Uterus (tissue), 3 donors: ENCODE measurements at regions not wholly inside any gene's neighbourhood (a gene's known extent, or its start where the extent isn't known, plus 50 kb on each side); places are given as distances from the start of the nearest gene placed in this dataset.

Source experiments
- DNase-seq, 2 donors: peaks; one replicate each; pipeline ENCODE4 v3.0.0-alpha.2; 2019 to 2020
- H3K27ac ChIP-seq, 2 donors: fragments of 200-600 bp; sonication (generic); 1 replicate in 1 of 2; 2 replicates in 1 of 2; pipeline ENCODE4 v1.5.1; 2016 to 2018
- H3K27me3 ChIP-seq, 2 donors: fragments of 200-600 bp; sonication (generic); one replicate each; pipeline ENCODE4 v1.5.1; 2018 to 2019; ENCODE audit warnings: control low read depth in 1 of 2
- H3K36me3 ChIP-seq, 2 donors: fragments of 200-600 bp; sonication (generic); one replicate each; pipeline ENCODE4 v1.5.1; 2019; ENCODE audit warnings: control low read depth in 1 of 2
- H3K4me1 ChIP-seq, 2 donors: fragments of 200-600 bp; sonication (generic); one replicate each; pipeline ENCODE4 v1.5.1; 2018 to 2019; ENCODE audit warnings: control low read depth in 1 of 2
- H3K4me3 ChIP-seq, 2 donors: fragments of 200-600 bp; sonication (generic); 1 replicate in 1 of 2; 2 replicates in 1 of 2; pipeline ENCODE4 v1.5.1; 2018 to 2019; ENCODE audit warnings: mild to moderate bottlenecking in 1 of 2
- H3K9me3 ChIP-seq, 2 donors: fragments of 200-600 bp; sonication (generic); one replicate each; pipeline ENCODE4 v1.5.1; 2019; ENCODE audit warnings: control low read depth in 1 of 2
- POLR2A ChIP-seq, 2 donors: fragments of 450-650 bp; IDR thresholded peaks; one replicate each; pipeline ENCODE4 v1.6.1; 2016; ENCODE audit warnings: antibody characterized with exemption in 2 of 2, mild to moderate bottlenecking in 1 of 2, moderate library complexity in 1 of 2
- intact Hi-C: fragments of 100-400 bp; cut with DNase I; formaldehyde crosslinking; loops from one replicate; pipeline ENCODE4 v1.15.1; 2023; ENCODE audit warnings: low total_unique reads
- TF ChIP-seq, protein P1 (sequence below), 4 experiments: fragments of 200-600 bp in 2 of 4; fragments of 450-650 bp in 2 of 4; sonication (generic) in 2 of 4; IDR thresholded peaks; one replicate each; pipeline ENCODE4 v1.5.1; 2016 to 2019; ENCODE audit warnings: antibody characterized with exemption in 4 of 4, mild to moderate bottlenecking in 2 of 4, moderate library complexity in 1 of 4
- donor health status: DM: yes; HTN: yes; CAD: no.

DNA sequence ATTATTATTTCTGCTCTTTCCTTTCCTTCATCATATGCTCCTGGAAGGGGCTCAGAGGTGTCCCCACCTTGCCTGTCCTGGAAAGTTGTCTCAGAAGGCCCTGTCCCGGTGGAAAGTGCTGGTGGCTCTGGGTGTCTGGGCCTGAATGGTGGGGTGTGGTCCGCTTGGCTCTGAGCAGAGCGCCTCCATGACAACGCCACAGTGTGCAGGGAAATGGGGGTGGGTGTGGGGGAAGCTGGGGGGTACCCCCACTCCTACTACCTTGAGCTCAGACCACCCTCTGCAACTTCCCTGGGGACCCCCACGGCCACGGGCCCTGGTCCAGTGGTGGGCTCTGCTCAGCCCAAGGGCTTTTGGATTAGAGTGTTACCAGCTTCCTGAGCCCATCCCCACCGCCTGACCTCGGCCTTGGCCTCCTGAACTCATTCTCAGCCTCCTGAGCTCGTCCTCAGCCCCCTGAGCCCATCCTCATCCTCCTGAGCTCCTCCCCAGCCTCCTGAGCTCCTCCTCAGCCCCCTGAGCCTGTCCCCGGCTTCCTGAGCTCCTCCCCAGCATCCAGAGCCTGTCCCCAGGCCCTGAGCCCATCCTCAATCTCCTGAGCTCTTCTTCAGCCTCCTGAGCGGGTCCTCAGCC is 106.4 kb upstream of the FAM20C start:
- H3K27ac ChIP-seq: no peak overlapping the region
- H3K4me3 ChIP-seq: no peak overlapping the region
- no peak for TF ChIP-seq POLR2A (IDR thresholded peaks at IDR 0.05)
- TF ChIP-seq, protein P1, sequence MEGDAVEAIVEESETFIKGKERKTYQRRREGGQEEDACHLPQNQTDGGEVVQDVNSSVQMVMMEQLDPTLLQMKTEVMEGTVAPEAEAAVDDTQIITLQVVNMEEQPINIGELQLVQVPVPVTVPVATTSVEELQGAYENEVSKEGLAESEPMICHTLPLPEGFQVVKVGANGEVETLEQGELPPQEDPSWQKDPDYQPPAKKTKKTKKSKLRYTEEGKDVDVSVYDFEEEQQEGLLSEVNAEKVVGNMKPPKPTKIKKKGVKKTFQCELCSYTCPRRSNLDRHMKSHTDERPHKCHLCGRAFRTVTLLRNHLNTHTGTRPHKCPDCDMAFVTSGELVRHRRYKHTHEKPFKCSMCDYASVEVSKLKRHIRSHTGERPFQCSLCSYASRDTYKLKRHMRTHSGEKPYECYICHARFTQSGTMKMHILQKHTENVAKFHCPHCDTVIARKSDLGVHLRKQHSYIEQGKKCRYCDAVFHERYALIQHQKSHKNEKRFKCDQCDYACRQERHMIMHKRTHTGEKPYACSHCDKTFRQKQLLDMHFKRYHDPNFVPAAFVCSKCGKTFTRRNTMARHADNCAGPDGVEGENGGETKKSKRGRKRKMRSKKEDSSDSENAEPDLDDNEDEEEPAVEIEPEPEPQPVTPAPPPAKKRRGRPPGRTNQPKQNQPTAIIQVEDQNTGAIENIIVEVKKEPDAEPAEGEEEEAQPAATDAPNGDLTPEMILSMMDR (IDR thresholded peaks at IDR 0.05): no peak
- H3K4me1 ChIP-seq: peaks cover 10 to 17% of the 10 kb centered on the region in 2 donors
- H3K36me3 ChIP-seq: no peaks in the 10 kb centered on the region
- intact Hi-C loops: no loop called here
- H3K9me3 ChIP-seq: no peaks in the 10 kb centered on the region
- H3K27me3 ChIP-seq: no peaks in the 10 kb centered on the region
- no peak for DNase-seq

DNA sequence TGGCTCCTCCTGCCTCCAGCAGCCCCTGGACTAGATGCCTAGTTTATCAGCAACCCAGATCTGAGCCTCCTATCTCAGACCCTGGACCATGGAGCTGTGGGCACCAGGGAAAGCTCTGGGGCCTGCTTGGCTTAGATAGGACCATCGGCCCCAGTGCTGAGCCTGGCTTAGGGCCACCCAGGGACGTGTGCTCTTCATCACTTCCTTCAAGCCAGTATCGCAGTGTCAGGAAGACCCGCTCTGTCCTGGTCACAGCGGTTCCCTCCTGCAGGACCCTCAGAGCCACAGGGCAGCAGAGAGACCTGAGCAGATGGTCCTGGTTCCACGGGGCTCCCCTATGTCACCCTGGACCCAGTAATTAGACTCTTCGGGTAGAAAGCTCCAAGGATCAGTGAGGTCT is 105.7 kb upstream of the FAM20C start:
- Histone ChIP-seq H3K27ac (no peak overlapping the region), H3K27me3 (no peaks in the 10 kb centered on the region), H3K36me3 (no peaks in the 10 kb centered on the region), H3K9me3 (no peaks in the 10 kb centered on the region), H3K4me3 (no peak overlapping the region), H3K4me1 (peaks cover 10 to 17% of the 10 kb centered on the region in 2 donors)
- intact Hi-C loops: no loop called here
- DNase-seq: no peak
- TF ChIP-seq, protein P1 (IDR thresholded peaks at IDR 0.05): no peak
- no peak for TF ChIP-seq POLR2A (IDR thresholded peaks at IDR 0.05)

DNA sequence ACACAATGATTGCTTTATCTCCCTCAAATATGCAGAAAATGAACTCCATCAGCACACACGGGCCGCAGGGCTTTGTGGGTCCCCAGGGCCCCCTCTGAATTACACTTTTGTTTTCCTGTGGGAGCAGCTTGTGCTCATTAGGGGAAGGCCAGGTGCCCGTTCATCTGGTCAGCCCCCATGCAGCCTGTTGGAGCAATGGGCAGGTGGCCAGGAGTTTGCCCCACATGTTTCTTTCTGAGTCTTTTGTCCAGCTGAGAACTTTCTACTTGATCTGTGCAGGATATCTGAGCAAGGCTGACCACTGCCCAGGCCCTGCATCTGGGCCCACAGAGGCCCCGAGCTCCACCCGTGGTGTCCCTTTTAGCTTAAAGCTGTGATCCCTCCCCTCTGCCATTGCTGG is 105.3 kb upstream of the FAM20C start:
- no peak for TF ChIP-seq POLR2A (IDR thresholded peaks at IDR 0.05)
- TF ChIP-seq, protein P1 (IDR thresholded peaks at IDR 0.05): no peak
- Histone ChIP-seq H3K4me1 (peaks cover 10 to 17% of the 10 kb centered on the region in 2 donors), H3K27me3 (no peaks in the 10 kb centered on the region), H3K36me3 (no peaks in the 10 kb centered on the region), H3K9me3 (no peaks in the 10 kb centered on the region), H3K27ac (no peak overlapping the region), H3K4me3 (no peak overlapping the region)
- intact Hi-C loops: no loop called here
- DNase-seq: no peak

DNA sequence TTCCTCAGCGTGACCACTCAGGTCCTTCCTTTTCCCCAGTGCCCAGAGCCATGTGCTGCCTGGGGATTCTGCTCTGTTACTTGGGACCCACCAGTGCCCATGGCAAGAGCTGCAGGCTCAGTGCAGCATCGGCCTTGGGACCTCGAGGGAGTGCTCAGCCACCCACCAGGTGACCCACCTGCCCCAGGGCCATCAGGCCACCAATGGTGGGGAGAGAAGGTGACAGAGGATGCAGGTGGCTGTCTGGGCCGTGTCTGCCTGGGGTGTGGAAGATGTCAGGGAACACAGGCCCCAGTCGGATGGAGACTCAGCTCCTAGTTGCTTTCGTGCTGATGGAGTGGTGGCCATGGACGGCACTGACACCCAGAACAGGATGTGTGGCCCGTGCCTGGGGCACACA is 104.7 kb upstream of the FAM20C start:
- peaks cover 10 to 17% of the 10 kb centered on the region in 2 donors for H3K4me1 ChIP-seq
- no peak for DNase-seq
- no peak for TF ChIP-seq POLR2A (IDR thresholded peaks at IDR 0.05)
- TF ChIP-seq, protein P1 (IDR thresholded peaks at IDR 0.05): no peak

DNA sequence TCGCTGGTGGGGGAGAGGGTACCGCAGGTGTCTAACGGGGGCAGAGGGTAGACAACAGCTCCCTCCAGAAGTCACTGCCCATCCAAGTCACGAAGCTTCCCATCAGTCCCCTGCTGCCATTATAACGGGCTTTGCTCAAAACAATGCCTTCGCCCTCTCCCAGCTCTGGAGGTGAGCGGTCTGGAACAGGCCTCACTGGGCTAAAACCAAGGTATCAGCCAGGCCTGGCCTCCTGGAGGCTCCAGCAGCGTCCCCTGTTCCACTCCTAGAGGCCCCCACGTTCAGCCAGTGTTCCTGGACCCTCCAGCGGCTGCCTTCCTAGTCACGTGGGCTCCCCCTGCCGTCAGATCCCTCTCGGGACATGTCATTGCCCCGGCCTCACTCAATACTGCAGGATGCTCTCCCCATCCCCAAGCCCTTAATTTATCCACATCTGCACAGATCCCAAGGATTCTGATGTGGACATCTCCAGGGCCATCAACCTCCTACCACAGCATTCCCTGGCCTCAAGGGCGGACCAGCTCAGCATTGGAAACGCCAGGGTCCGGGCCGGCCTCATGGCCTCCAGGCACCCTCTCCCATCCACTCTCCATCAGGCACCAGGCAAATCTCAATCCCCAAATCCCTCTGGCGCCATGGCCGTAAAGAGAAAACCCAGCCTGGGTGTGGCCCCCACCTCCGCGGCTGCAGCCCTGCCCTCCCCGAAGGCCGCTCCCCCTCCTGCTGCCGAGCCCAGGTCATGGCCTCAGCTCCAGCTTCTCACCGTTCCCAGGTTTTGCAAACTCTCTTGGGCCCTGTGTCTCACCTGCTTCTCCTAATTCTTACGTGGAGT is 104.1 kb upstream of the FAM20C start:
- no peak for TF ChIP-seq POLR2A (IDR thresholded peaks at IDR 0.05)
- TF ChIP-seq, protein P1 (IDR thresholded peaks at IDR 0.05): no peak
- H3K4me3 ChIP-seq: no peak overlapping the region
- no peaks in the 10 kb centered on the region for H3K27me3 ChIP-seq
- H3K9me3 ChIP-seq: no peaks in the 10 kb centered on the region
- H3K4me1 ChIP-seq: peaks cover 10 to 17% of the 10 kb centered on the region in 2 donors
- intact Hi-C loops: no loop called here
- H3K27ac ChIP-seq: peak overlapping the region in 1 of 2 donors; percentile 64
- peak in 1 of 2 donors; percentile 13 for DNase-seq
- no peaks in the 10 kb centered on the region for H3K36me3 ChIP-seq

More for the DNA sequence above, 104.7 kb upstream of the FAM20C start:
- Histone ChIP-seq H3K27me3 (no peaks in the 10 kb centered on the region), H3K27ac (no peak overlapping the region), H3K9me3 (no peaks in the 10 kb centered on the region), H3K4me3 (no peak overlapping the region), H3K36me3 (no peaks in the 10 kb centered on the region)
- intact Hi-C loops: no loop called here
